PC-9 (cell line): ENCODE measurements at regions not wholly inside any gene's neighbourhood (a gene's known extent, or its start where the extent isn't known, plus 50 kb on each side); places are given as distances from the start of the nearest gene placed in this dataset.

Experiments used
- EZH2 ChIP-seq: fragments of 200-600 bp; sonication (generic); IDR thresholded peaks from 2 replicates; pipeline ENCODE4 v1.8.0; 2017; ENCODE audit warnings: antibody characterized with exemption, low read depth
- TF ChIP-seq, protein P1 (sequence below): fragments of 200-600 bp; sonication (generic); conservative IDR thresholded peaks from 2 replicates; pipeline ENCODE4 v1.6.1; 2017; ENCODE audit warnings: mixed run types, antibody characterized with exemption, mild to moderate bottlenecking, moderate library complexity

DNA sequence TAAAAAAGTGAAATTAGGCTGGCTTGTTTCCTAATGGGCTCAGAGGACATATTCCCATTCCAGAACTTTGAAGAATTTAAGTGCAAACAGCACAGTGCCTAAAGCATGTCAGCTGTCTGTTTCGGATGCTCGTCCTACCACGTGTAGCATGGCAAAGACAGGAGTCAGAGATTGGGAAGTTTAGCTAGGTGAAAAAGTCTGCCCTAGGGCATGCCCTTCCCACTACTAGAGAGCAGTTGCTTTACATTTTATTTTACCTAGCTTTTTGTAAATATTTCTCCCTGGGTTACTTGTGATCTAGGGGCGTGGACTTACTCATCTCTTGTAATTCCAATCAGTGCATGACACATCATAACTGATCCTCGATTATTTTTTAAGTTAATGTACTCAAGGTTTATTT, 111.1 kb downstream of the LMO4 start:
- TF ChIP-seq EZH2, result no peak
- TF ChIP-seq, protein P1, sequence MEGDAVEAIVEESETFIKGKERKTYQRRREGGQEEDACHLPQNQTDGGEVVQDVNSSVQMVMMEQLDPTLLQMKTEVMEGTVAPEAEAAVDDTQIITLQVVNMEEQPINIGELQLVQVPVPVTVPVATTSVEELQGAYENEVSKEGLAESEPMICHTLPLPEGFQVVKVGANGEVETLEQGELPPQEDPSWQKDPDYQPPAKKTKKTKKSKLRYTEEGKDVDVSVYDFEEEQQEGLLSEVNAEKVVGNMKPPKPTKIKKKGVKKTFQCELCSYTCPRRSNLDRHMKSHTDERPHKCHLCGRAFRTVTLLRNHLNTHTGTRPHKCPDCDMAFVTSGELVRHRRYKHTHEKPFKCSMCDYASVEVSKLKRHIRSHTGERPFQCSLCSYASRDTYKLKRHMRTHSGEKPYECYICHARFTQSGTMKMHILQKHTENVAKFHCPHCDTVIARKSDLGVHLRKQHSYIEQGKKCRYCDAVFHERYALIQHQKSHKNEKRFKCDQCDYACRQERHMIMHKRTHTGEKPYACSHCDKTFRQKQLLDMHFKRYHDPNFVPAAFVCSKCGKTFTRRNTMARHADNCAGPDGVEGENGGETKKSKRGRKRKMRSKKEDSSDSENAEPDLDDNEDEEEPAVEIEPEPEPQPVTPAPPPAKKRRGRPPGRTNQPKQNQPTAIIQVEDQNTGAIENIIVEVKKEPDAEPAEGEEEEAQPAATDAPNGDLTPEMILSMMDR, result no peak
